SK-N-SH (cell line): ENCODE measurements at regions not wholly inside any gene's neighbourhood (a gene's known extent, or its start where the extent isn't known, plus 50 kb on each side); places are given as distances from the start of the nearest gene placed in this dataset.

Experiments
- CTCF ChIA-PET: fragments of 300-600, 350-600 bp; formaldehyde crosslinking; extraction: SDS; loops from one replicate; lab custom pipeline; 2021; lab: Yijun Ruan, JAX
- POLR2A ChIA-PET: fragments of 350-600 bp; sonication (Branson Sonifier 250); formaldehyde crosslinking; extraction: SDS; loops from one replicate; lab custom pipeline; 2020; ENCODE audit warnings: antibody characterized with exemption, inconsistent platforms; lab: Yijun Ruan, JAX
- DNase-seq: peaks from one replicate; pipeline ENCODE4 v3.0.0; 2012
- H2AFZ ChIP-seq: fragments of 200-600 bp; sonication (generic); 2 replicates; pipeline ENCODE4 v1.8.1; 2016; ENCODE audit warnings: antibody characterized with exemption, mild to moderate bottlenecking, low read depth
- H3F3A ChIP-seq: fragments of 200-600 bp; sonication (generic); replicated peaks from 2 replicates; pipeline ENCODE3; 2016; ENCODE audit warnings: antibody characterized with exemption, mild to moderate bottlenecking; ENCODE audit not compliant: insufficient read depth
- H3K27ac ChIP-seq, 2 experiments: fragments of 200-500 bp in 1 of 2; fragments of 200-600 bp in 1 of 2; sonication (Bioruptor generic) in 1 of 2; sonication (generic), shearing (Covaris generic) in 1 of 2; 2 replicates each; pipeline versions ENCODE4 v1.5.1 to v1.6.1; 2014 to 2016; ENCODE audit warnings: low read depth in 2 of 2, inconsistent platforms in 1 of 2, low read length in 1 of 2, mild to moderate bottlenecking in 1 of 2, mixed read lengths in 1 of 2
- H3K27me3 ChIP-seq: fragments of 200-600 bp; sonication (generic), shearing (Covaris generic); 2 replicates; pipeline ENCODE4 v1.6.1; 2016; ENCODE audit warnings: mixed run types; ENCODE audit not compliant: insufficient read depth
- H3K36me3 ChIP-seq, 2 experiments: fragments of 200-500 bp in 1 of 2; fragments of 200-600 bp in 1 of 2; sonication (Bioruptor generic) in 1 of 2; sonication (generic) in 1 of 2; replicated peaks in 1 of 2; 2 replicates each; pipeline versions ENCODE3 to v1.5.1; 2014 to 2016; ENCODE audit warnings: low read length in 1 of 2, mild to moderate bottlenecking in 1 of 2; ENCODE audit not compliant: insufficient read depth in 2 of 2, control insufficient read depth in 1 of 2
- H3K4me1 ChIP-seq, 2 experiments: fragments of 200-500 bp in 1 of 2; fragments of 200-600 bp in 1 of 2; sonication (Bioruptor generic) in 1 of 2; sonication (generic), shearing (Covaris generic) in 1 of 2; 2 replicates each; pipeline versions ENCODE4 v1.5.1 to v1.6.1; 2014 to 2016; ENCODE audit warnings: low read depth in 1 of 2, low read length in 1 of 2, mixed run types in 1 of 2; ENCODE audit not compliant: insufficient read depth in 2 of 2, control insufficient read depth in 1 of 2
- H3K4me2 ChIP-seq: fragments of 200-600 bp; sonication (generic), shearing (Covaris generic); 2 replicates; pipeline ENCODE4 v1.6.1; 2017; ENCODE audit warnings: mixed run types
- H3K4me3 ChIP-seq, 2 experiments: fragments of 200-500 bp in 1 of 2; fragments of 200-600 bp in 1 of 2; sonication (Bioruptor generic) in 1 of 2; sonication (generic), shearing (Covaris generic) in 1 of 2; 2 replicates each; pipeline versions ENCODE4 v1.5.1 to v1.8.1; 2014 to 2016; ENCODE audit warnings: low read depth in 2 of 2, inconsistent platforms in 1 of 2, low read length in 1 of 2, mild to moderate bottlenecking in 1 of 2, mixed read lengths in 1 of 2, moderate library complexity in 1 of 2
- H3K79me2 ChIP-seq: fragments of 200-600 bp; sonication (generic); 2 replicates; pipeline ENCODE4 v1.8.1; 2017; ENCODE audit warnings: mild to moderate bottlenecking; ENCODE audit not compliant: insufficient read depth
- H3K9ac ChIP-seq: fragments of 200-600 bp; sonication (generic); 2 replicates; pipeline ENCODE4 v1.6.1; 2017; ENCODE audit warnings: mixed run types
- H3K9me2 ChIP-seq: fragments of 200-600 bp; sonication (generic); 2 replicates; pipeline ENCODE4 v1.6.1; 2017; ENCODE audit warnings: mixed run types
- H3K9me3 ChIP-seq: fragments of 200-600 bp; sonication (generic); 2 replicates; pipeline ENCODE4 v1.6.1; 2017; ENCODE audit warnings: mixed run types, mild to moderate bottlenecking, moderate library complexity
- H4K20me1 ChIP-seq: fragments of 200-600 bp; sonication (generic); 2 replicates; pipeline ENCODE4 v1.6.1; 2017; ENCODE audit warnings: mild to moderate bottlenecking, mixed run types; ENCODE audit not compliant: insufficient read depth
- CHD2 ChIP-seq: fragments of 150-350 bp; IDR thresholded peaks from 2 replicates; pipeline ENCODE4 v1.6.1; 2018; ENCODE audit warnings: low read length; ENCODE audit not compliant: partially characterized antibody
- ELF1 ChIP-seq: IDR thresholded peaks from 2 replicates; pipeline ENCODE4 v1.4.0; 2012
- EP300 ChIP-seq, 2 experiments: IDR thresholded peaks; 2 replicates each; pipeline versions ENCODE4 v1.4.0 to v1.6.1; 2012; ENCODE audit warnings: borderline replicate concordance in 1 of 2, low read depth in 1 of 2, low read length in 1 of 2
- FOXM1 ChIP-seq: IDR thresholded peaks from 2 replicates; pipeline ENCODE4 v1.4.0; 2012; ENCODE audit warnings: low read depth, mild to moderate bottlenecking
- GATA2 ChIP-seq: sonication (generic); formaldehyde crosslinking; IDR thresholded peaks from 2 replicates; pipeline ENCODE4 v1.5.0; 2020; ENCODE audit warnings: mild to moderate bottlenecking, missing genetic modification reagents
- MAX ChIP-seq: IDR thresholded peaks from 2 replicates; pipeline ENCODE4 v1.4.0; 2012; ENCODE audit warnings: low read depth
- MXI1 ChIP-seq: IDR thresholded peaks from 2 replicates; pipeline ENCODE4 v1.6.1; 2012; ENCODE audit warnings: mild to moderate bottlenecking, low read depth, low read length, improper control_type of control experiment
- PBX3 ChIP-seq: IDR thresholded peaks from 2 replicates; pipeline ENCODE4; 2012
- RFX5 ChIP-seq: IDR thresholded peaks from 2 replicates; pipeline ENCODE4 v1.6.1; 2012; ENCODE audit warnings: mild to moderate bottlenecking, improper control_type of control experiment, low read length
- RXRA ChIP-seq: IDR thresholded peaks from 2 replicates; pipeline ENCODE4 v1.4.0; 2012; ENCODE audit warnings: low read depth, mild to moderate bottlenecking, borderline replicate concordance
- SMC3 ChIP-seq: IDR thresholded peaks from 2 replicates; pipeline ENCODE4 v1.6.1; 2012; ENCODE audit warnings: low read depth, low read length, improper control_type of control experiment
- TAF1 ChIP-seq: IDR thresholded peaks from 2 replicates; pipeline ENCODE4 v1.6.1; 2012; ENCODE audit warnings: low read depth, mild to moderate bottlenecking, low read length, moderate library complexity, borderline replicate concordance
- TEAD4 ChIP-seq: IDR thresholded peaks from 2 replicates; pipeline ENCODE4 v1.4.0; 2012; ENCODE audit warnings: mild to moderate bottlenecking, borderline replicate concordance; ENCODE audit not compliant: insufficient read depth
- YY1 ChIP-seq: IDR thresholded peaks from 2 replicates; pipeline ENCODE4 v1.4.0; 2012; ENCODE audit warnings: low read depth, mild to moderate bottlenecking
- ZBTB33 ChIP-seq: IDR thresholded peaks from 2 replicates; pipeline ENCODE4 v1.4.0; 2012; ENCODE audit warnings: low read depth, borderline replicate concordance
- WGBS: methylation state at CpG from one replicate; pipeline ENCODE4 v1.1.6; 2017; ENCODE audit warnings: low lambda C conversion rate; 5-methylcytosine and 5-hydroxymethylcytosine counted together

GRCh38 chr10:36277459-36277858, 635.4 kb upstream of the FZD8 start:
- no peaks in the 10 kb centered on the region for H3K9me2 ChIP-seq
- no peaks in the 10 kb centered on the region for H4K20me1 ChIP-seq
- H3K4me3 ChIP-seq = no peak overlapping the region
- no peak overlapping the region for H3K9ac ChIP-seq
- no peaks in the 10 kb centered on the region for H3K9me3 ChIP-seq
- no peak overlapping the region for H3K27ac ChIP-seq
- H3K4me1 ChIP-seq = peaks cover 0 to 7% of the 10 kb centered on the region in 2 experiments; a peak in 2 of 4 replicates
- no peaks in the 10 kb centered on the region for H3K79me2 ChIP-seq
- DNase-seq = no peak
- CTCF ChIA-PET = no interaction called here
- H3K36me3 ChIP-seq = no peaks in the 10 kb centered on the region
- no peak for TF ChIP-seq ZBTB33
- H2AFZ ChIP-seq = no peak overlapping the region
- no peaks in the 10 kb centered on the region for H3F3A ChIP-seq
- no peak overlapping the region for H3K4me2 ChIP-seq
- H3K27me3 ChIP-seq = no peaks in the 10 kb centered on the region
- POLR2A ChIA-PET = no interaction called here

- POLR2A ChIA-PET = no interaction called here
- H3K27me3 ChIP-seq = no peaks in the 10 kb centered on the region
- no peak for TF ChIP-seq RFX5
- no peak for TF ChIP-seq FOXM1
- no peak for TF ChIP-seq GATA2 (CRISPR knock-in tag)
- no peak for TF ChIP-seq RXRA
Measured at GRCh38 chr10:36271627-36272340, 629.7 kb upstream of the FZD8 start.

GRCh38 chr10:36269222-36269621, 627.1 kb upstream of the FZD8 start:
- ChIA-PET POLR2A (no interaction called here), CTCF (no interaction called here)
- H3K9me3 ChIP-seq = no peaks in the 10 kb centered on the region
- H3K4me2 ChIP-seq = no peak overlapping the region
- H3K36me3 ChIP-seq = no peaks in the 10 kb centered on the region
- H3K4me3 ChIP-seq = no peak overlapping the region
- H3K79me2 ChIP-seq = no peaks in the 10 kb centered on the region
- DNase-seq = no peak
- H3F3A ChIP-seq = no peaks in the 10 kb centered on the region
- WGBS = 82% methylated on average over 1 of the region's 1 CpG
- no peak overlapping the region for H2AFZ ChIP-seq
- no peak overlapping the region for H3K27ac ChIP-seq
- H4K20me1 ChIP-seq = no peaks in the 10 kb centered on the region
- no peaks in the 10 kb centered on the region for H3K27me3 ChIP-seq
- no peaks in the 10 kb centered on the region for H3K4me1 ChIP-seq
- no peak overlapping the region for H3K9ac ChIP-seq
- no peaks in the 10 kb centered on the region for H3K9me2 ChIP-seq
- TF ChIP-seq EP300 (IDR thresholded peaks at IDR 0.05; ENCODE audit: borderline replicate concordance in 1 of 2, low read depth in 1 of 2, low read length in 1 of 2) (no peak), GATA2 (CRISPR knock-in tag) (no peak), MAX (no peak), TEAD4 (no peak), RXRA (no peak), FOXM1 (no peak), PBX3 (no peak), SMC3 (no peak), MXI1 (no peak), CHD2 (no peak), TAF1 (no peak), ZBTB33 (no peak), ELF1 (no peak), YY1 (no peak)

More at GRCh38 chr10:36271627-36272340, 629.7 kb upstream of the FZD8 start:
- CTCF ChIA-PET = no interaction called here
- no peaks in the 10 kb centered on the region for H3K9me3 ChIP-seq
- DNase-seq = no peak
- H3K4me3 ChIP-seq = no peak overlapping the region
- 88% methylated on average over 1 of the region's 2 CpGs for WGBS
- H3K4me2 ChIP-seq = no peak overlapping the region
- H2AFZ ChIP-seq = no peak overlapping the region
- no peaks in the 10 kb centered on the region for H4K20me1 ChIP-seq
- H3K4me1 ChIP-seq = no peaks in the 10 kb centered on the region
- H3K9ac ChIP-seq = no peak overlapping the region
- H3K79me2 ChIP-seq = no peaks in the 10 kb centered on the region
- no peaks in the 10 kb centered on the region for H3K9me2 ChIP-seq
- no peaks in the 10 kb centered on the region for H3K36me3 ChIP-seq
- no peak overlapping the region for H3K27ac ChIP-seq
- H3F3A ChIP-seq = no peaks in the 10 kb centered on the region
